NCI-H524 (cell line): ENCODE measurements at regions not wholly inside any gene's neighbourhood (a gene's known extent, or its start where the extent isn't known, plus 50 kb on each side); places are given as distances from the start of the nearest gene placed in this dataset.
A peak's percentile ranks its signal among the peaks of the same experiment; 100 is the strongest.

ENCODE experiments used
- DNase-seq, 2 experiments: peaks; one replicate each; lab custom pipeline; 2025; lab: John Stamatoyannopoulos, UW

DNA sequence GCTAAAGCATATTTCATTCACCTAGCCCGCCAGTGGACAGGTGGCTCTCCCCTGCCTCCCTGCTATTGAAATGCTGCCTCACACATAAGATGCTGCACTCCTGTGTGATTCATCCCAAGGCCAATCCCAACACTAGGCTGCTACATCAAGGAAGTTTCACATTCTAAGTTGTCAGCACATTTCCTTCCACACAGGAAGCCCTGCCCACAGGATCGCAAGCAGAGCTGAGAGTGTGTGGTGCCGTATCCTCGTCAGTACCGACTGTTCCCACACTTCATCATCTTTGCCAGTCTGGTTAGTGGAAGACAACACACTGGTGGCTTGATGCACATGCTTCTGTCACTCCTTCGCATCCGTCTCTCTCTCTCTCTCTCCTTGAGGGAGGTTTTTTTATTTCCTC, 194.3 kb upstream of the PPP2R2D start:
- no peak for DNase-seq

DNA sequence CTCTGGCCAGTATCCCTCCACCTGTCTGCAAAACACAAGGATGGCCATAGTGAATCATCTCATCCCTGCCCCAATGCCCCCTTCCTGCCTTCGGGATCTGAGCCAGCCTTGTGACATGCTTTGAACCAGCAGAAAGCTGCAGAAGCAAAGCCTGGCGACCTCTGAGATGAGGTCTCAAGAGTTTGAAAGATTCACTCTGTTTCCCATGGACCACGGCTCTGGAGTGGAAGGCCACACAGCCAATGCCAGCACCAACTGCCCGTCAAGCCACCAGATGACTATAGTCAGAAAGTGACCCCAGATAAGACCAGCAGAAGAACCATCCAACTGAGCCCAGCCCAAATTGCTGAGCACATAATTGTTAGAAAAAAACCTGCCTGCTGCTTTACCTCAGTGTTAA, 193.9 kb upstream of the PPP2R2D start:
- no peak for DNase-seq

DNA sequence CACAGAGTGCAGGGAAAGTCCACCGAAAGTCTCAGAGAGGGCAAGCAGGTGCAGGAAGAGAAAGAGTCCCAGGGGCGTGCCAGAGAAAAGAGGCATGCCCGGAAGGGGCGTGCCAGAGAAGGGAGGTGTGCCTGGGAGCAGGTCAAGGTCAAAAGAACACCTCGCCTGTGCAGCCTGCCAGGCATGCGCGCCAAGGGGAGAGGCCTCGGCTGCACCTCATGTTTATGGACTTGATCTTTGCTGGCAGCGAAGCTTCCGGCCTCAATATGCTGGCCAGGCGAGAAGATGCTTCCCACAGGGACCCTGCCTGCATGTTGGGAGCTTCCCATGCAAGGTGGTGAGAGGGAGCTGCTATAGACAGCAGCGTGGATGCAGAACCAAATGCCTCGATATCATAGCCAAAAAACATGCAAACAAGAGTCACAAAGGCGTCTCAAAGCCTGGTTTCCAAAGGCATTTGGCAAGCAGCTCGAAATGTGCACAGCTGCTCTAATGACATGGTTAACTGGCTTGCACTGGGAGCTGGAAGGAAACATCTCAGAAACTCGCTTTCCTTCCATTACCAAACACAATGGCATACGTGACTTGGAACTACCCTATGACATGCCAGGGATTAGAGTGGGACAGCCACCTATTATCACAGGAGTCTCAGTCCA, 192.5 kb upstream of the PPP2R2D start:
- DNase-seq, result no peak

DNA sequence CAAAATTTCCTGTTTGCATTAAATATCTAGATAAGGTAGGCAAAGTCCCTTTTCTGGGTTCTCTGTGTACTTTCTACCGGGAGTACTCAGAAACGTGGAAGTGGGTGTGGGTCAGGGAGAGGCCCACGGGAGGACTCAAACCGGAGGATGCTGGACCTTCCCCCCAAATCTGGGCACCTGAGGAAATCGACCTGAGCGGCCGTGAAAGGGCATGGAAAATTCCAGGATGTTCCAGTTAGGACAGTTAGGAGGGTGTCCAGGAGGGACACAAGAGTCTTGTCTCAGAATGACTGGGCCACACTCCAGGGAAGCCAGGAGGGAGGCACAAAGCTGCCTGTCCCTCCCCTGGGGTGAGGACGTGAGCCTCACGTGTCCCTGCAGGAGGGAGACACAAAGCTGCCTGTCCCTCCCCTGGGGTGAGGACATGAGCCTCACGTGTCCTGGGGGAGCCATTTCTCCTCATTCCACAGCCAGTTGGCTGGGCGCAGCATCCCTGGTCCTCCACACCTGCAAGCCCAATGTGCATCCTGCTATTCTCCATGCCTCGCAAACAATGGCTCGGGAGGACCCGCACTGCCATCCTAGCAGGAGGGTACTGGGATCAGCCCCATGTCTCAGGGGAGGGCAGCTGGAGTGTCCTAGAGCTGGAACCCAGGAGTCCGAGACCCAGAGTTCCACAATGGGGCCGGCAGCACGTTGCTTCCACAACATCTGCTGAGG, 190.5 kb upstream of the PPP2R2D start:
- DNase-seq, result no peak

DNA sequence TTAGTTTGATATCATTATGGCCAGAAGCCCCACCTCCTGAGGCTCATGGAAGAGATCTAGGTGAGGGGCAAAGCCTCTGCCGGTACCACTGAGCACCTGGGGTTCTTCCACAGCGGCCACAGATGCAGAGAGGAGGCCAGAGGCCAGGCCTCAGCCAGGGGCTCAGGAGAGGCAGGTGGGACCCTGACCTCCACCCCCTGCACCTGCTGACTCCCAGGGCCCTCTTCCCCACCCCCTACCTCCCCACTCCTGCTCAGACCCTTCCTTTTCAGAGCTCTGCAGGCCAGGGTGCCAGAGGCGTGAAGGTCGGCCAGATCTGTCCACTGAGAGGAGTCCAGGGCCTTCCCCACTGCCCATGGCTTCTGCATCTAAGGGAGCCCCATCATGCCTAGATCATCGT, 178.7 kb upstream of the PPP2R2D start:
- DNase-seq, result no peak

DNA sequence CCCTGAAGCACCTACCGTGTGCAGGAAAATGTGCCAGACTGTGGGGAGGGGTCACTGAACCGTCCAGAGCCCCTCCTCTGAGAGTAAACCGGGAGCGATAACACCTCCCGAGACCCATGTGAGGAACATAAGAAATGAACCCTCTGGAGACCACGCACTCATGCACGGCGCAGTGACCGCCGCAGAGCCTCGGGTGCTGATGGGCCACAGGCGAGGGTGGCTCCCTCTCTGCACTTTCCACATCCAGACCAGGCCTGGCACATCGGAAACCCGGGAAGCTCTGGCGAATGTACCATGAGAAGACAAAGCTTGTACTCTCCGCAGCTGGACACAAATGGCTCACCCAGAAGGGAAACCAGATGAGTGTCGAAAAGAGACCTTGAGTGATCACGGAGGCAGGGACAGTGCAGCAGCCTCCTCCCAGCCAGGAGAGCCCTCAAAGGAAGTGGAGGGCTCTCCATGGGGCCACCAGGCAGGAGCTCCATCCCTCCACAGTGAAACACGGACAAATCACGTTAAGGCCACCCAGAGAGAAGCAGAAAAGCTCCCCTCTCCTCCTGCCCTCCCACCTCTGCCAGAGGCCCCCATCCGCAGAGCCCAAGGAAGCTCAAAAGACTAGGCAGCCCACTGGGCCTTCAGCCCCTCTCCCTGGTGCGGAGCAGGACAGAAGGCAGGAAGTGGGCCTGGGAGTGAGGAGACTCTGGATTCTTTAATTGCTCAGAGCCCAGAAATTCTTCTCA, 178.1 kb upstream of the PPP2R2D start:
- no peak for DNase-seq

DNA sequence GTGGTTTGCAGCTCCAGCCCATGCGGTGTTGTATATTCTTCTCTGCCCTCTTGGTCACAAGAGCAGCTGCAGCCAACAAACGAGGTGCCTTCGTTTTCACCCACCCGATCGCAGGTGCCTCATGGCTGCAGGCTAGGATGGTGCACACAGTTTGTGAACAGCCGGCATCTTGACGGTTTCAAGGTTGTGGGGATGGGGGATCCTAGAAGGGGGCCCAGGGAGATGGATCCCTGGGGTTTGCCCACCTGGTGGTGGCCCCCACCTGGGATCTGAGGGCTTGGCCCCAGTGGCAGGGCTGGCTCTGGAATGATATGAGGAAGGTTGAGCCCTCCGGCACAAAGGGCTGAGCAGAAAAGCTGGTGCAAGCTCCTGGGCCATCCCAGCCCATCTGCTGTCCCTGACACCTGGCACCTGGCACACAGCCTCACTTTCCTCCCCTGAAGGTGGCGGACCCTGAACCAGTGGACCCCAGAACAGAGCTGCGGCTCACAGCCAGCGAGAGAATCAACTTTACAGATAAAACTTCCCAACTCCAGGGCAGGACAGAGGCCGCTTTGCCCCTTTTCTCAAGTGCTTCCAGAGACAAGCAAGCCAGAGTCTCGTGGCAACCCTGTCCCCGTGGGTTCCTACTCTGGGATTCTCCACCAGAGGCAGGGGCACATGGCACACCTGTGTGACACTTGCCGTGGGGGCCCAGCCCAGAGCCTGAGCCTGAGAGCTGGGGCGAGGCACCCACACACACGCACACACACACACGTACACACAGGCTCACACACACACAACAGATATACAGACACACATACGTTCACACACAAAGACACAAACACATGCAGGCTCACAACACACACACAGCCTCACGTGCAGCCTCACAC, 177.3 kb upstream of the PPP2R2D start:
- DNase-seq, result no peak

DNA sequence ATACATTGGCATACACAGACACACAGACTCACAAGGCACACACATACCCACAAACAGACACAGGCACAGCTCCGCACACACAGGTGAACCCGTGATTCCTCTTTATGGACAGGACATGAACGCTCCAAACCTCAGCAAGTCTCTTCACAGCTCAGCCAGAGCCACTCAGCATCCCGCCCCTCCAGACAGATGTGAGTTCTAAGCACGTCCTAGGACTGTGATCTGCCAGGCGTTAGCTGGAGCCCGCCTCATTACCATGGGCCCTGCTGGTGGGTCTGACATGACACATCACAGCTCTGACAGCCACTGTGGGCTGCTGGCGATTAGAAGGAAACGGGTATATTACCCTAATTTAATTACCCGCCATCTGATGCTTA, 176.7 kb upstream of the PPP2R2D start:
- DNase-seq, result no peak

DNA sequence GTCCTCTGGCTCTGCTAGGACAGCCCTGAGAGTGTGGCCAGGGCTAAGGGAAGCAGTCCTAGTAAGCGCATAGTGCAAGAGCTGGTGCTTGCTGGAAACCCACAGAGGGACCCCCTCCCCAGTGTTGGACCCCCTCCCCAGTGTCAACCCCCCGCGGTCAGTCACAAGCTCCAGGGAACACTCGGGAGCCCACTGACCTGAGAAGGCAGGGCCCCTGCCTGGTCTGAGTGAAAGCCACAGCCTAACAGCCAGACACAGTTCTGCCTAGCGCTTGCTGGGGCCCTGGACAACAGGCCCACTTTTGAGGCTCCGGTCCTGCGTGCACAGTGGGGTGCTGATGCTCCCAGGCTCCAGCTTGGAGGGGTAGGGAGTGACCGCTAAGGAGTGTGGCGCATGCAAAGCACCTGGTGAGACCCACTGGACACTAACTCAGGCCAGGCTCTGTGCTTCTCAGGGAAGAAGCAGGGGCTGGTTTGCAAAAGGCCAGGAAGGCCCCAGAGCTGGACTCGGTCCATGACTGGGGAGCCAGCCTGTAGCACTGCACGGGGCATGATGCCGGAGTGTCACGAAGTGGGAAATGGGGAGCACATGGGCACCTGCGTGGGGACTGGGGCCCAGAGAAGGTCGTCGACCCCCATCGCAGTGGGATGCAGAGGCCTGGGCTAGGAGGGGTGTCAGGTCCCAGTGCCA, 175.8 kb upstream of the PPP2R2D start:
- no peak for DNase-seq

DNA sequence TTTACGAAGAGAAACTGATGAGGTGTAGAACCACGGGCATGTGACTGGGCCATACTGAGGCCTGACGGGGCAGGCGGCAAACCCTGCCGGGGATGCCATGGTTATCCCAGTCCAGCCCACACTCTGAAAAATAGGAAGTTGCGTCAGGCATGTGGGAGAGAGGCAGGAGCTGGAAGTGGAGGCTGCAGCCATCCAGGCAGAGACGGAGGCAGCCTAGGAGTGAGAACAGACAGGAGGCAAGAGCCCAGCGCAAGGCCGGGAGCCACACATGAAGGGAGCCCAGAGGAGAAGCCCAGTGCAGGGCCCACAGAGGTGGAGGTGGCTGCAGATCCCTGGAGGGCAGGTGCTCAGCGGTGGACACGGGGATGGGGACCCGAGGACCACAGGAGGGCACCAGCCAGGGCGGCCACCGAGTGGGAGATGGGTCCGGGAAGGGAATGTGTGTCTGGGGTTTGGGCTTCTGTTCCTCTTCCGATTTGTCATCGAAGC, 175.2 kb upstream of the PPP2R2D start:
- DNase-seq, result no peak

DNA sequence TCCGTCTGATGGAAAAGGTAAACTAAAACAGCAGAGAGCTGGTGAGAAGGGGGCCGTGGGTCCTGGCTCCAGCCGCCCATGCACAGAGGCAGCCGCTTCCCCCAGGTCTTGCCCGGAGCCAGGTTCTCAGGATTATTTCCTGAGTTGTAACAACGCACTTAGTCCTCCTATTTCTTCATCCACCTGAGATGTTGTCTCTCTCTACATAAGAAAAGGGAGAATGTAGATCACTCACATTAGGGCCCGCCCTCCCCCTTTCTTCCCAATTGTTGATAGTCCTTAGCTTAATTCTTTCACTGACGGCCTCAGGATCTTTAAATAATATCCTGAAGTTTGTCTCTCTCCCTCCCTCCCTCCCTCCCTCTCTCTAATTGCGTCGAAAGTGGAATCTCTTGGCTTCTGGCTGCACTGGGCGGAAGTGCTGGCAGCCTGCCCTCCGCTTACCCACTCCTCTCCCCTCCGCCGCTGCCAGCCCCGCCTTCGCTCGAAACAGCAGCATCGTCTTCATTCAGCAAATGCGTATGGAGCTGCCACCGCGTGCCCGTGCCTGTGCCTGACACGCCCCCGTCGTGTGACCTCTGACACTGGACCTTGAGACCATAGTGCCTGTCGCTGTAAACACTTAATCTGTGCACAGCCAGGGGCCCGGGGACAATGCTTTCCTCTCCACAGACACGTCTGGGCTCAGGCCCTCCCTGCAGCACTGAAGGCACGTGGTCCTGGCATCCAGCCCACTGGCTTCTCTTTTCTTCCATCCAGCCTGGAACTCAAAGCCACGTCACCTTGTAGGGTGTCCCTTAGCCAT, 174.5 kb upstream of the PPP2R2D start:
- peak; percentile 0 to 12 for DNase-seq

DNA sequence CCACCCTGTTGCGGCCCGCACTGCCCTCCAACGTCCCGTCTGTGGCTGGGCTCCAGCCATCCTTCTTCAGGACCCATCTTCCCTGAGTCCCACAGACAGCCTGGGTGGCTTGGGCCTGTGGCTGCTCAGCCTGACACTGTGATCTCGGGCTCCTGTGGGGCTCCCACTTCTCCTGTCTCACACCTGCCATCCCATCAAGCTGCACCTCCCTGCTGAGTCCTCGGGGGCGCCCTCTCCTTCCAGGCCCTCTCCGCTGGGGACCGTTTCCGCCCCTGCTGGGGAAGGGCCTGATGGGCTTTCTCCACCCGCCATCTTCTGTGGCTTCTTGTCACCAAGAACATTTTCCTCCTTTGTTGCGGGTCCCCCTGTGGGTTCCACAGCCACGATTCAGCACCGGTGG, 173.8 kb upstream of the PPP2R2D start:
- no peak for DNase-seq

DNA sequence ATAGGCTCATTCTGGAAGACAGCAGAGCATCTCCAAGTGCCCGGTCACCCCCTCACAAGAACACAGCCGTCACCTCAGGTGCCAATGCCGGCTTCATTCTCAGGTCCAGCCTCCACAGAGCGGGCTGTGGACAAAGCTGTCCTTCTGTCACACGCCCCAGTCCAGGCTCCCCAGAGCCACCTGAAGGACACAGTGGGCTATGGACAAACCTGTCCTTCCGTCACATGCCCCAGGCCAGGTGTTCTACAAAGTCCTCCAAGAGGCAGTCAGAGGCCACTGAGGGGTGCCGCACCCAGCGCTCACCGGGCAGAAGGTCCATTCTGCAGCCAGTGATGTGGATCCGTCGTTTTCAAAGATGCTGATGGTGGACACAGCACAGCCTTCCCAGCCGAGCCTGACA, 173.2 kb upstream of the PPP2R2D start:
- DNase-seq, result no peak

DNA sequence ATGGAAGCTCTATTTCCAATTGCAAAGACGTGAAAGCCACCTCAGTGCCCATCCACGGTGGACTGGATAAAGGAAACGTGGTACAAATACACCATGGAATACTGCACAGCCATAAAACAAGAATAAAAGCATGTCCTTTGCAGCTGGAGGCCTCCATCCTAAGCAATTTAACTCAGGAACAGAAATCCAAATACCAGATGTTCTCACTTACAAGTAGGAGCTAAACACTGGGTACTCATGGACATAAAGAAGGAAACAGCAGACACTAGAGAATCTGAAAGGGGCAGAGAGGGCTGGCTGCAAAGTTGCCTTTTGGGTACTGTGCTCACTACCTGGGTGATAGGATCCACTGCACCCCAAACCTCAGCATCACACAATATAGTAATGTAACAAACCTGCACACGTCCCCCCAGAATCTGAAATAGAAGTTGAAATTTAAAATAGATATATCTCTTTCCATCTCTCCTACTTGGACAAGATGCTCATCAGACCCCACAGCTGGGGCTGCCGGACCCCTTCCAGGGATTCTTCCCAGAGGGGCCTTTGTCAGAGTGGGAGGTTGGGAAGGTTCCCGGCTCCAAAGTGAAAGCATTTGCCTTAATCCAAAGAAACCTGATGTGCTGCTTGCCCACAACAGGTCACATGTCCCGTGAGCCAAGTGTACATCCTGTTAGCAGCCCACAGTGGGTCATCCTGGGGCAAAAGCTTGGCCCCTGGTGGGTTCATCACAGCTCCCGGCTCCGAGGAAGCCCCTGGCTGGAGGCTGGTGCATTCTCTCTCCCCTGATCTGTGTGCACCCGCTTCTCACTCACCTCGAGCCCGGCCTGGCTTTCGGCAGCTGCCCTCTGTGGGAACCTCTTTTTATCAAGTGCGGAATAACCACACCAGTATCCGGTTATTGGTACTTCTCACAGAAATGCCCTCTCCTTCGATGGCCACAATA, 172.3 kb upstream of the PPP2R2D start:
- no peak for DNase-seq

DNA sequence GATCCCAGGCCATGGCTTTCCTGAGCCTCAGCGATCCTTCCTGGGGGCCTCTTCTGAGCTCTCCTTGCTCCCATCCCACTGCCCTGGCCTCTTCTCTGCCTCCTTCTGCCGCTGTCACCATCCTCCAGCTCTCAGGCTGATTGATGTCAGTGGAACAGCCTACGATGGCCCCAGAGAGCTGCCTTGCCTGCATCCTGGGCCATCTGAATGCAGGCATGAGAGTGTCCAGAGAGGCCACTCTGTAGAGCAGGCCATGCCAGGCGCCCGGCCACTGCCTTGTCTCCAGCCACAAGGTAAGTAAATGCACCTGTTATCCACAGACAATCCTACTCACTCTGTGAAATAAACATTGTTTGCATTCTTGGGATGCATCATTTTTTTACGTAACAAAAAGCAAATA, 171.4 kb upstream of the PPP2R2D start:
- no peak for DNase-seq

DNA sequence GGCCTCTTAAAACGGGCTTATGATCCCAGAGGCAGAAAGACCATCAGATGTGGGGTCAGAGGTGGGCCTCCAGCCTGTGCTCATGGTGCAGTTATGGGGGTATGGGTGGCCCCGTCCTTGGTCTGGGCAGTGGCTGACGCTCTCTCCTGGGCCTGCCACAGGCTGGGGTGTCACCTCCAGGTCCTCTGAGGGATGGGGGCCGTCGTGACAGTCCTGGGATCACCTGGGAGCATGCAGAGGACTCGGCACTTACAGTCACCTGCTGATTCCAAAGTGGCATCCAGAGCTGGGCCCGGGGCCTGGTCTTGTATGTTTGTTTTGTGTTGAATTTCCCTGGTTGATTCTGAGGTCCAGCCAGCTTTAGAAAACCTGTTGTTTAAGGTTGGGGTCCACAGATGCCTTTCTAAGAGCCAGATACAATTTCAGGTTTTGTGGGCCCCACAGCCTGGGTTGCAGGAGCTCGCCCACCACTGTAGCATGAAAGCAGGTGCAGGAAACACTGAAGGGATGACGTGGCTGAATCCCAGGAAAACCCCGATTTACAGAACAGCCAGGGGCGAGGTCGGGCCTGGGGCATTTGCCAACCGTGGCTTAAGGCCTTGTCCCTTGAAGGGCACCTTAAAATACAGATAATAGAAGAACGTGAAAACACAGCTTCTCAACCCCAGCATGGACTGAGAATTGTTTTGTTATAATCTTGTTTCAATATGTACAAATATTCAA, 170.7 kb upstream of the PPP2R2D start:
- no peak for DNase-seq

DNA sequence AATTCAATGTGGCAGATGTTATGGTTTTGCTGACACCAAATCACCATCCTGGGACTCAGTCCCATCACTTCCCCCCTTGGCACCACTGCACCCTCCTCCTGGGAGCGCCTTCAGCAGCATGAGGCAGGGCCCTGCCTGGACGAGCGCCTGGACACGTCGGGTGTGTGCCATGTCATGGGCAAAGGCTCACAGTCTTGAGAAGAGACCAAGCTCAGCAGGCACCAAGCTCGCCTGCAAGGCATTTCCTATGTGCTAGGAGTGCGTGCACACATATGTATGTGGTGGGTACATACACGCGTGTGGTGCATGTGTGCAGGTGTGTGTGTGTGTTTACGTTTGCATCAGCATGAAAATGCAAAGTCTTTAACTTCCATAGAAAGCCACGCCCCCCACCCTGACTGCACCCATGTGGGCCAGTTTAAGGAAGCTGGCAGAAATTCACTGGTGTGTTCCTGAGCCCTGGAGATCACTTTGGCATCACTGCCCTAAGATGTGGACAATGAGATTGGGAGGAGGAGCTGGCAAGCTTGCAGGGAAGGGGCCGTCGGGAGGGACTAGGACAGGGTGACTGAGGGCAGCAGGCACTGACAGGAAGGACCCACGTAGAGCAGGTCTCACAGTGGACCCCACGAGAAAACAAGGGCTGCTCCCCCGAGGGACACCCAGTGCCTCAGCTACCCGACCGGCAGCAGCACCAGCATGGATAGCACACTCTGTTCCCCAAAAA, 169.9 kb upstream of the PPP2R2D start:
- no peak for DNase-seq
